Fibroblast of villous mesenchyme (primary cell): ENCODE measurements at regions not wholly inside any gene's neighbourhood (a gene's known extent, or its start where the extent isn't known, plus 50 kb on each side); places are given as distances from the start of the nearest gene placed in this dataset.

Source experiments
- DNase-seq: peaks from one replicate; pipeline ENCODE4 v3.0.0-alpha.2; 2010; ENCODE audit warnings: low read depth
- H3K4me3 ChIP-seq: 2 replicates; pipeline ENCODE4 v1.5.1; 2011; ENCODE audit warnings: low read depth, mild to moderate bottlenecking, low read length
- TF ChIP-seq, protein P1 (sequence below): IDR thresholded peaks from 2 replicates; pipeline ENCODE4 v1.5.1; 2012; ENCODE audit warnings: low read depth, mild to moderate bottlenecking, low read length; ENCODE audit not compliant: insufficient read depth

DNA sequence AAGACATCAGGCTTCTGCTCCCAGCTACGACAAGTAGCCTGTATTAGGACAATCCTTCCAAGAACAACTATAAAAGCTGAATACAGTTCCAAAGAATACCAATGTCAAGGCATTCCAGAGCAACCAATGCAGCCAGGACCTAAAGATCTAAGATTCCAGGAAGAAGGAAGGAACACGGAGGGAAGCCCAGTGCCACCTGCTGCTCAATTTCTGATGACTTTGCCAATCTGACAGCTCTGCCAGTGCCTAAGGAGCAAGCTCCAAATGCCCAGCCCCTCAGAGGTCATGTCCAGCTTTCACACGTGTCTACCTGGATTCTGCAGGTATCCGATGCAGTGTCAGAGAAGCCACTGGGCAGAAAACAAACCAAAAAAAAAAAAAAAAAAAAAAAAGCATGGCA is 164.4 kb downstream of the IRS2 start:
- no peak for DNase-seq
- TF ChIP-seq, protein P1, sequence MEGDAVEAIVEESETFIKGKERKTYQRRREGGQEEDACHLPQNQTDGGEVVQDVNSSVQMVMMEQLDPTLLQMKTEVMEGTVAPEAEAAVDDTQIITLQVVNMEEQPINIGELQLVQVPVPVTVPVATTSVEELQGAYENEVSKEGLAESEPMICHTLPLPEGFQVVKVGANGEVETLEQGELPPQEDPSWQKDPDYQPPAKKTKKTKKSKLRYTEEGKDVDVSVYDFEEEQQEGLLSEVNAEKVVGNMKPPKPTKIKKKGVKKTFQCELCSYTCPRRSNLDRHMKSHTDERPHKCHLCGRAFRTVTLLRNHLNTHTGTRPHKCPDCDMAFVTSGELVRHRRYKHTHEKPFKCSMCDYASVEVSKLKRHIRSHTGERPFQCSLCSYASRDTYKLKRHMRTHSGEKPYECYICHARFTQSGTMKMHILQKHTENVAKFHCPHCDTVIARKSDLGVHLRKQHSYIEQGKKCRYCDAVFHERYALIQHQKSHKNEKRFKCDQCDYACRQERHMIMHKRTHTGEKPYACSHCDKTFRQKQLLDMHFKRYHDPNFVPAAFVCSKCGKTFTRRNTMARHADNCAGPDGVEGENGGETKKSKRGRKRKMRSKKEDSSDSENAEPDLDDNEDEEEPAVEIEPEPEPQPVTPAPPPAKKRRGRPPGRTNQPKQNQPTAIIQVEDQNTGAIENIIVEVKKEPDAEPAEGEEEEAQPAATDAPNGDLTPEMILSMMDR = no peak
- no peak overlapping the region for H3K4me3 ChIP-seq

DNA sequence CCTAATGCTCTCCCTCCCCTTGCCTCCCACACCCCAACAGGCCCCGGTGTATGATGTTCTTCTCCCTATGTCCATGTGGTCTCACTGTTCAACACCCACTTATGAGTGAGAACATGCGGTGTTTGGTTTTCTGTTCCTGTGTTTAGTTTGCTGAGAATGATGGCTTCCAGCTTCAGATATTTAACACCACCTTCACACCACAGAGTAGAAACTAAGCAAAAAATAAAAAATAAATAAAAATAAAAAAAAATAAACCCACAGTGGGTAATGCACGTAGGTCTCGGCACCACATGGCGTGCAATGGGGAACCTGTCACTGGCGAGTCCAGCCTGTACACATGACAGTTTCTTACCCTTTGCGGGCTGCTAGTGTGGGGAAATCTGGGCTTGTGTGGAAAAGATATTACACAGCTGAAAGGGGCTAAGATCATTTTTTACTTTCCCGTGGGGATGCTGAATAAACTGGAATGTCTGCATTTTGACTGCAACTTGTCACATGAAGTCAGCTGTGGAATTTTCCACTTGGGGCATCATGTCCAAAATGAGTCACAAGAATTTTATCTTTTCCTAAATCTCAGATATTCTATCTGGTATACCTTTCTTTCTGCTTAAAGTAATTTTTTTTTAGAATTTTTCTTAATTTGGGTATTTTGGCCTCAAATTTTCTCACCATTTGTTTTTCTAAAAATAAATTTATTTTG is 170.5 kb downstream of the IRS2 start:
- TF ChIP-seq, protein P1 = no peak
- DNase-seq = peak; percentile 7
- no peak overlapping the region for H3K4me3 ChIP-seq

DNA sequence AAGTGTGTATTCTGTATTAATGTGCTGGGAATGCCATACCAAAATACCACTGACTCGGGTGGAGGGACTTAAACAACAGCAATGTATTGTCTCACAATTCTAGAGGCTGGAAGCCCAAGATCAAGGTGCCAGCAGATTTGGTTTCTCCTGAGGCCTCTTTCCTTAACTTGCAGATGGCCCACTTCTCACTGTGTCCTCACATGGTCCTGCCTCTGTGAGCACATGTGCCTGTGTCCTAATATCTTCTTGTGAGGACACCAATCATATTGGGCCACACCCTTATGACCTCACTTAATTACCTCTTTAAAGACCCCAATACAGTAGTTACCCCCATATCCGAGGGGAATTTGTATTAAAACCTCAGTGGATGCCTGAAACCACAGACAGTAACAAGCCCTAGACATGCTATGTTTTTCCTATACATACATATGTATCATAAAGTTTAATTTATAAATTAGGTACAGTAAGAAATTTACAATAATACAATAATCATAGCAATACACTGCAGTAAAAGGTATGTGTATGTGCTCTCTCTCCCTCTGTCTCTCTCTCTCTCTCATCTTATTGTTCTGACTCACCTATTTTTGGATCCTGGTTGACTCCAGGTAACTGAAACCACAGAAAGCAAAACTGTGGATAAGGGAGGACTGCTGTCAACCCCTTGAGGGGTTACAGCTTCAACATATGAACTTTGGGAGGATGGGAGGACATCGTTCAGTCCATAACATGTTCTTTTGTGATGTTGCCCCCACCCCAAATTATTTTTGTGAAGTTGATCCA is 174.3 kb downstream of the IRS2 start:
- TF ChIP-seq, protein P1 = no peak
- no peak for DNase-seq

GRCh38 chr13:109610517-109610916 is 175.9 kb downstream of the IRS2 start:
- H3K4me3 ChIP-seq = no peak overlapping the region
- DNase-seq = peak; percentile 28
- TF ChIP-seq, protein P1 = peak; percentile 62

More for the DNA sequence above, 174.3 kb downstream of the IRS2 start:
- H3K4me3 ChIP-seq = no peak overlapping the region

GRCh38 chr13:109608503-109608902 is 177.9 kb downstream of the IRS2 start:
- TF ChIP-seq, protein P1 = no peak
- H3K4me3 ChIP-seq = no peak overlapping the region
- DNase-seq = no peak

GRCh38 chr13:109608059-109608458 is 178.3 kb downstream of the IRS2 start:
- DNase-seq = no peak
- H3K4me3 ChIP-seq = no peak overlapping the region
- TF ChIP-seq, protein P1 = no peak
